ENCODE measurements at regions not wholly inside any gene's neighbourhood (a gene's known extent, or its start where the extent isn't known, plus 50 kb on each side); places are given as distances from the start of the nearest gene placed in this dataset.

- TF ChIP-seq ZNF138 (tag by site-specific recombination; IDR thresholded peaks at IDR 0.05; ENCODE audit: borderline replicate concordance) = no peak
- TF ChIP-seq, protein P1, sequence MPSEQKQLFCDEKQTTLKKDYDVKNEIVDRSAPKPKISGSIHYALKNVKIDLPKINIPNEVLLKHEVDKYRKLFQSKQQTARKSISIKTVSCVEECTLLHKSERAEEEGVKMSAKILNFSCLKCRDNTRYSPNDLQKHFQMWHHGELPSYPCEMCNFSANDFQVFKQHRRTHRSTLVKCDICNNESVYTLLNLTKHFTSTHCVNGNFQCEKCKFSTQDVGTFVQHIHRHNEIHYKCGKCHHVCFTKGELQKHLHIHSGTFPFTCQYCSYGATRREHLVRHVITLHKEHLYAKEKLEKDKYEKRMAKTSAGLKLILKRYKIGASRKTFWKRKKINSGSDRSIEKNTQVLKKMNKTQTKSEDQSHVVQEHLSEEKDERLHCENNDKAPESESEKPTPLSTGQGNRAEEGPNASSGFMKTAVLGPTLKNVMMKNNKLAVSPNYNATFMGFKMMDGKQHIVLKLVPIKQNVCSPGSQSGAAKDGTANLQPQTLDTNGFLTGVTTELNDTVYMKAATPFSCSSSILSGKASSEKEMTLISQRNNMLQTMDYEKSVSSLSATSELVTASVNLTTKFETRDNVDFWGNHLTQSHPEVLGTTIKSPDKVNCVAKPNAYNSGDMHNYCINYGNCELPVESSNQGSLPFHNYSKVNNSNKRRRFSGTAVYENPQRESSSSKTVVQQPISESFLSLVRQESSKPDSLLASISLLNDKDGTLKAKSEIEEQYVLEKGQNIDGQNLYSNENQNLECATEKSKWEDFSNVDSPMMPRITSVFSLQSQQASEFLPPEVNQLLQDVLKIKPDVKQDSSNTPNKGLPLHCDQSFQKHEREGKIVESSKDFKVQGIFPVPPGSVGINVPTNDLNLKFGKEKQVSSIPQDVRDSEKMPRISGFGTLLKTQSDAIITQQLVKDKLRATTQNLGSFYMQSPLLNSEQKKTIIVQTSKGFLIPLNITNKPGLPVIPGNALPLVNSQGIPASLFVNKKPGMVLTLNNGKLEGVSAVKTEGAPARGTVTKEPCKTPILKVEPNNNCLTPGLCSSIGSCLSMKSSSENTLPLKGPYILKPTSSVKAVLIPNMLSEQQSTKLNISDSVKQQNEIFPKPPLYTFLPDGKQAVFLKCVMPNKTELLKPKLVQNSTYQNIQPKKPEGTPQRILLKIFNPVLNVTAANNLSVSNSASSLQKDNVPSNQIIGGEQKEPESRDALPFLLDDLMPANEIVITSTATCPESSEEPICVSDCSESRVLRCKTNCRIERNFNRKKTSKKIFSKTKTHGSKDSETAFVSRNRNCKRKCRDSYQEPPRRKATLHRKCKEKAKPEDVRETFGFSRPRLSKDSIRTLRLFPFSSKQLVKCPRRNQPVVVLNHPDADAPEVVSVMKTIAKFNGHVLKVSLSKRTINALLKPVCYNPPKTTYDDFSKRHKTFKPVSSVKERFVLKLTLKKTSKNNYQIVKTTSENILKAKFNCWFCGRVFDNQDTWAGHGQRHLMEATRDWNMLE (tag by site-specific recombination; conservative IDR thresholded peaks at IDR 0.05; ENCODE audit: low read depth) = no peak
- no peak for TF ChIP-seq ELK4 (IDR thresholded peaks at IDR 0.05; ENCODE audit: borderline replicate concordance, low read depth, low read length)
- no peak for TF ChIP-seq CTCF (tag by site-specific recombination; IDR thresholded peaks at IDR 0.05)
- TF ChIP-seq PBX3 (CRISPR knock-in tag; IDR thresholded peaks at IDR 0.05) = no peak
Observed at GRCh38 chr9:85433046-85433445, 308.7 kb downstream of the AGTPBP1 start.
